ENCODE measurements at regions not wholly inside any gene's neighbourhood (a gene's known extent, or its start where the extent isn't known, plus 50 kb on each side); places are given as distances from the start of the nearest gene placed in this dataset.
A peak's percentile ranks its signal among the peaks of the same experiment; 100 is the strongest.

DNA sequence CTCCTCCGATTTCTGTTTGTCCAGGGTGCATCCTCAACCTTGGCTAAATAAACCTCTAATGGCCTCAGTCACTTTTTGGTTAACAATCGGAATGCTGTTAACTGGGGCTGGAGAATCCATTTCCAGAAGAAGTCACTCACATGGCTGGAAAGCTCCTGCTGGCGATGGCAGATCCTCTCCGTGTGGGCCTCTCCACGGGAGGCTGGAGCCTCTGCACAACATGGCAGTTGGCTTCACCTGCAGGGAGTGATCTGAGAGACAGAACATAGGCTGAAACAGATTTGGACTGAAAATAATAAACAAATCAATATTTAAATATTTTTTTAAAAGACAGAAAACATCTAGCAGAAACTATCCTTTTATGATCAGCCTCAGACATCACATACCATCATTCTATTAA, 66.8 kb upstream of the FICD start:
- no peaks in the 10 kb centered on the region for H3K36me3 ChIP-seq (ENCODE audit: insufficient read depth)
- TF ChIP-seq ZNF331 (CRISPR knock-in tag; IDR thresholded peaks at IDR 0.05; ENCODE audit: low read depth) (no peak), ETS1 (IDR thresholded peaks at IDR 0.05) (no peak), EZH2phosphoT487 (IDR thresholded peaks at IDR 0.05; ENCODE audit: unreplicated experiment) (no peak), NANOG (IDR thresholded peaks at IDR 0.05; ENCODE audit: borderline replicate concordance) (no peak), STAT1 (IDR thresholded peaks at IDR 0.05; ENCODE audit: unreplicated experiment) (no peak)
- TF ChIP-seq, protein P1, sequence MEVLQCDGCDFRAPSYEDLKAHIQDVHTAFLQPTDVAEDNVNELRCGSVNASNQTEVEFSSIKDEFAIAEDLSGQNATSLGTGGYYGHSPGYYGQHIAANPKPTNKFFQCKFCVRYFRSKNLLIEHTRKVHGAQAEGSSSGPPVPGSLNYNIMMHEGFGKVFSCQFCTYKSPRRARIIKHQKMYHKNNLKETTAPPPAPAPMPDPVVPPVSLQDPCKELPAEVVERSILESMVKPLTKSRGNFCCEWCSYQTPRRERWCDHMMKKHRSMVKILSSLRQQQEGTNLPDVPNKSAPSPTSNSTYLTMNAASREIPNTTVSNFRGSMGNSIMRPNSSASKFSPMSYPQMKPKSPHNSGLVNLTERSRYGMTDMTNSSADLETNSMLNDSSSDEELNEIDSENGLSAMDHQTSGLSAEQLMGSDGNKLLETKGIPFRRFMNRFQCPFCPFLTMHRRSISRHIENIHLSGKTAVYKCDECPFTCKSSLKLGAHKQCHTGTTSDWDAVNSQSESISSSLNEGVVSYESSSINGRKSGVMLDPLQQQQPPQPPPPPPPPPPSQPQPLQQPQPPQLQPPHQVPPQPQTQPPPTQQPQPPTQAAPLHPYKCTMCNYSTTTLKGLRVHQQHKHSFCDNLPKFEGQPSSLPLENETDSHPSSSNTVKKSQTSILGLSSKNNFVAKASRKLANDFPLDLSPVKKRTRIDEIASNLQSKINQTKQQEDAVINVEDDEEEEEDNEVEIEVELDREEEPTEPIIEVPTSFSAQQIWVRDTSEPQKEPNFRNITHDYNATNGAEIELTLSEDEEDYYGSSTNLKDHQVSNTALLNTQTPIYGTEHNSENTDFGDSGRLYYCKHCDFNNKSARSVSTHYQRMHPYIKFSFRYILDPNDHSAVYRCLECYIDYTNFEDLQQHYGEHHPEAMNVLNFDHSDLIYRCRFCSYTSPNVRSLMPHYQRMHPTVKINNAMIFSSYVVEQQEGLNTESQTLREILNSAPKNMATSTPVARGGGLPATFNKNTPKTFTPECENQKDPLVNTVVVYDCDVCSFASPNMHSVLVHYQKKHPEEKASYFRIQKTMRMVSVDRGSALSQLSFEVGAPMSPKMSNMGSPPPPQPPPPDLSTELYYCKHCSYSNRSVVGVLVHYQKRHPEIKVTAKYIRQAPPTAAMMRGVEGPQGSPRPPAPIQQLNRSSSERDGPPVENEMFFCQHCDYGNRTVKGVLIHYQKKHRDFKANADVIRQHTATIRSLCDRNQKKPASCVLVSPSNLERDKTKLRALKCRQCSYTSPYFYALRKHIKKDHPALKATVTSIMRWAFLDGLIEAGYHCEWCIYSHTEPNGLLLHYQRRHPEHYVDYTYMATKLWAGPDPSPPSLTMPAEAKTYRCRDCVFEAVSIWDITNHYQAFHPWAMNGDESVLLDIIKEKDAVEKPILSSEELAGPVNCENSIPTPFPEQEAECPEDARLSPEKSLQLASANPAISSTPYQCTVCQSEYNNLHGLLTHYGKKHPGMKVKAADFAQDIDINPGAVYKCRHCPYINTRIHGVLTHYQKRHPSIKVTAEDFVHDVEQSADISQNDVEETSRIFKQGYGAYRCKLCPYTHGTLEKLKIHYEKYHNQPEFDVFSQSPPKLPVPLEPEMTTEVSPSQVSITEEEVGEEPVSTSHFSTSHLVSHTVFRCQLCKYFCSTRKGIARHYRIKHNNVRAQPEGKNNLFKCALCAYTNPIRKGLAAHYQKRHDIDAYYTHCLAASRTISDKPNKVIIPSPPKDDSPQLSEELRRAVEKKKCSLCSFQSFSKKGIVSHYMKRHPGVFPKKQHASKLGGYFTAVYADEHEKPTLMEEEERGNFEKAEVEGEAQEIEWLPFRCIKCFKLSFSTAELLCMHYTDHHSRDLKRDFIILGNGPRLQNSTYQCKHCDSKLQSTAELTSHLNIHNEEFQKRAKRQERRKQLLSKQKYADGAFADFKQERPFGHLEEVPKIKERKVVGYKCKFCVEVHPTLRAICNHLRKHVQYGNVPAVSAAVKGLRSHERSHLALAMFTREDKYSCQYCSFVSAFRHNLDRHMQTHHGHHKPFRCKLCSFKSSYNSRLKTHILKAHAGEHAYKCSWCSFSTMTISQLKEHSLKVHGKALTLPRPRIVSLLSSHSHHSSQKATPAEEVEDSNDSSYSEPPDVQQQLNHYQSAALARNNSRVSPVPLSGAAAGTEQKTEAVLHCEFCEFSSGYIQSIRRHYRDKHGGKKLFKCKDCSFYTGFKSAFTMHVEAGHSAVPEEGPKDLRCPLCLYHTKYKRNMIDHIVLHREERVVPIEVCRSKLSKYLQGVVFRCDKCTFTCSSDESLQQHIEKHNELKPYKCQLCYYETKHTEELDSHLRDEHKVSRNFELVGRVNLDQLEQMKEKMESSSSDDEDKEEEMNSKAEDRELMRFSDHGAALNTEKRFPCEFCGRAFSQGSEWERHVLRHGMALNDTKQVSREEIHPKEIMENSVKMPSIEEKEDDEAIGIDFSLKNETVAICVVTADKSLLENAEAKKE (CRISPR knock-in tag; IDR thresholded peaks at IDR 0.05) = no peak
- no peak overlapping the region for H3K4me3 Mint-ChIP-seq
- peaks cover 39% of the 10 kb centered on the region for H3K4me1 Mint-ChIP-seq
- H3K4me3 ChIP-seq = no peak overlapping the region
- DNase-seq (ENCODE audit: low spot score) (no peak), ATAC-seq (no peak)
- H3K4me1 ChIP-seq (ENCODE audit: insufficient read depth) = peaks cover 38% of the 10 kb centered on the region
- no peaks in the 10 kb centered on the region for H3K9me3 Mint-ChIP-seq
- H3K36me3 Mint-ChIP-seq (ENCODE audit: low read depth) = no peaks in the 10 kb centered on the region
- peaks cover 4% of the 10 kb centered on the region for H3K9me2 ChIP-seq (ENCODE audit: insufficient read depth)
- H2AFZ ChIP-seq = peak overlapping the region; percentile 72; the same call in 1 of the 2 replicates
- no peaks in the 10 kb centered on the region for H4K20me1 ChIP-seq (replicated peaks; ENCODE audit: insufficient read depth)
- no peak overlapping the region for H3K27ac ChIP-seq (ENCODE audit: low read depth)
- H3K27me3 ChIP-seq (ENCODE audit: insufficient read depth) = no peaks in the 10 kb centered on the region
- no peaks in the 10 kb centered on the region for H3K79me2 ChIP-seq (replicated peaks; ENCODE audit: insufficient read depth)
- H3K4me2 ChIP-seq = no peak overlapping the region
- no peaks in the 10 kb centered on the region for H3K27me3 Mint-ChIP-seq (ENCODE audit: insufficient read depth, low read depth, poor library complexity)
- H3F3A ChIP-seq (replicated peaks; ENCODE audit: low read depth) = no peaks in the 10 kb centered on the region
- no peak overlapping the region for H3K27ac Mint-ChIP-seq

Data from GM23338 (cell line).